Ishikawa (cell line): ENCODE measurements at regions not wholly inside any gene's neighbourhood (a gene's known extent, or its start where the extent isn't known, plus 50 kb on each side); places are given as distances from the start of the nearest gene placed in this dataset.

Experiments used
- CEBPB ChIP-seq: IDR thresholded peaks from 2 replicates; pipeline ENCODE4 v1.6.1; 2012
- EP300 ChIP-seq: IDR thresholded peaks from 2 replicates; pipeline ENCODE4 v1.6.1; 2012; ENCODE audit warnings: borderline replicate concordance
- FOXM1 ChIP-seq: IDR thresholded peaks from 2 replicates; pipeline ENCODE4 v1.6.1; 2012; ENCODE audit warnings: low read depth, borderline replicate concordance
- RAD21 ChIP-seq: IDR thresholded peaks from 2 replicates; pipeline ENCODE4 v1.6.1; 2012; ENCODE audit warnings: low read depth
- TAF1 ChIP-seq: IDR thresholded peaks from 2 replicates; pipeline ENCODE4 v1.6.1; 2012; ENCODE audit warnings: low read depth, mild to moderate bottlenecking
- YY1 ChIP-seq: IDR thresholded peaks from 2 replicates; pipeline ENCODE4 v1.6.1; 2012; ENCODE audit warnings: low read depth
- ZBTB7A ChIP-seq: IDR thresholded peaks from 2 replicates; pipeline ENCODE4 v1.6.1; 2012; ENCODE audit warnings: low read depth

DNA sequence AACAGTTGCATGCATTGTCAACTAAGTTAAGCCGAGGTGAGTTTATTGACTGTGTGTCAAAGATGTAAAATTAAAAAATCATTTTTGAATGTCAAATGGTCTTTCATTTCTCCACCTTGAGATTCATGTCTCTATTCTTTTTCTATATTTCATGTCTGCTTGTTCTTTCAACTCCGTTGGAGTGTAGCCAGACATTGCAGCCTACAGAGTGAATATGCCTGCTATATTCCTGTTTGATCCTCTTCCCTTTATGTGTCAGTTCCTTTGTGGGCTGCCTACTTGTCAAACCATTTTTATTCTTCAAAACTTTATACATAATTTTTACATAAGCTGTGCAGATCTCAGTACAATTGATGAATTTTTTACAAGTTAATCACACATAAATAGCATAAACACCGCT, 1325.8 kb upstream of the PRMT6 start:
- no peak for TF ChIP-seq CEBPB
- no peak for TF ChIP-seq TAF1
- TF ChIP-seq ZBTB7A: no peak
- no peak for TF ChIP-seq YY1
- no peak for TF ChIP-seq FOXM1
- no peak for TF ChIP-seq EP300
- no peak for TF ChIP-seq RAD21
